OCI-LY7 (cell line): ENCODE measurements at regions not wholly inside any gene's neighbourhood (a gene's known extent, or its start where the extent isn't known, plus 50 kb on each side); places are given as distances from the start of the nearest gene placed in this dataset.

ENCODE experiments used
- EZH2phosphoT487 ChIP-seq: fragments of 200-600 bp; sonication (generic); IDR thresholded peaks from 2 replicates; pipeline ENCODE4 v1.6.1; 2018; ENCODE audit warnings: low read depth, borderline replicate concordance, mild to moderate bottlenecking, mixed run types, antibody characterized with exemption, low read length, moderate library complexity, mixed read lengths
- TF ChIP-seq, protein P1 (sequence below): fragments of 200-600 bp; sonication (generic); conservative IDR thresholded peaks from 2 replicates; pipeline ENCODE4 v1.5.1; 2014; ENCODE audit warnings: mild to moderate bottlenecking, antibody characterized with exemption, low read length, moderate library complexity, mixed read lengths

DNA sequence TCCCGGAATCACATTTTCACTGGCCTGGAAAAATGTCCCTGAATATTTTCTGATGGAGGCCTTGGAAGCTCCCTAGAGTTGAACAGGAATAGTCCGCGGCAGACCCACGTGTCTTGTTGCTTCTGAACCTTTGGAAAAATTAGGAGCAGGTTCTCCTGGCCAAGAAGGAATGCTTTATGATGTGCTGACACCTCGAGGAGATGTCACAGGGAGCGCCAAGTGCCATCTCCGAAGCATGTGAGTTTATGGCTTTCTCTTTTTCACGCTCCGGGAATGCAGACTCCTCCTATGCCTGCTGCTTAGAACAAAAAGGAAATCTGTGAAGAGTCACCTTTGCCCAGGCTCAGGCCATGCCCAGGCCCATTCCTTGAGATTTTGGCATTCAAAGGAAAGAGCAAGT lies 84.6 kb downstream of the BOD1 start:
- TF ChIP-seq, protein P1, sequence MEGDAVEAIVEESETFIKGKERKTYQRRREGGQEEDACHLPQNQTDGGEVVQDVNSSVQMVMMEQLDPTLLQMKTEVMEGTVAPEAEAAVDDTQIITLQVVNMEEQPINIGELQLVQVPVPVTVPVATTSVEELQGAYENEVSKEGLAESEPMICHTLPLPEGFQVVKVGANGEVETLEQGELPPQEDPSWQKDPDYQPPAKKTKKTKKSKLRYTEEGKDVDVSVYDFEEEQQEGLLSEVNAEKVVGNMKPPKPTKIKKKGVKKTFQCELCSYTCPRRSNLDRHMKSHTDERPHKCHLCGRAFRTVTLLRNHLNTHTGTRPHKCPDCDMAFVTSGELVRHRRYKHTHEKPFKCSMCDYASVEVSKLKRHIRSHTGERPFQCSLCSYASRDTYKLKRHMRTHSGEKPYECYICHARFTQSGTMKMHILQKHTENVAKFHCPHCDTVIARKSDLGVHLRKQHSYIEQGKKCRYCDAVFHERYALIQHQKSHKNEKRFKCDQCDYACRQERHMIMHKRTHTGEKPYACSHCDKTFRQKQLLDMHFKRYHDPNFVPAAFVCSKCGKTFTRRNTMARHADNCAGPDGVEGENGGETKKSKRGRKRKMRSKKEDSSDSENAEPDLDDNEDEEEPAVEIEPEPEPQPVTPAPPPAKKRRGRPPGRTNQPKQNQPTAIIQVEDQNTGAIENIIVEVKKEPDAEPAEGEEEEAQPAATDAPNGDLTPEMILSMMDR = no peak
- no peak for TF ChIP-seq EZH2phosphoT487
